IPS-18a (cell line): ENCODE measurements at regions not wholly inside any gene's neighbourhood (a gene's known extent, or its start where the extent isn't known, plus 50 kb on each side); places are given as distances from the start of the nearest gene placed in this dataset.
"Not testable (repeated sequence)": the region's sequence is repeated elsewhere in the genome, so short reads cannot be mapped to it uniquely, and the experiment has no call there.

Experiments used
- H3K27ac ChIP-seq: one replicate; pipeline ENCODE4 v1.5.1; 2013; ENCODE audit warnings: low read length
- H3K27me3 ChIP-seq: one replicate; pipeline ENCODE4 v1.6.1; 2013; ENCODE audit warnings: mild to moderate bottlenecking, low read length; ENCODE audit not compliant: control insufficient read depth, insufficient read depth
- H3K36me3 ChIP-seq: one replicate; pipeline ENCODE4 v1.6.1; 2013; ENCODE audit warnings: low read depth, low read length; ENCODE audit not compliant: control insufficient read depth
- H3K4me1 ChIP-seq: one replicate; pipeline ENCODE4 v1.6.1; 2013; ENCODE audit warnings: low read depth, low read length; ENCODE audit not compliant: control insufficient read depth
- H3K4me3 ChIP-seq: one replicate; pipeline ENCODE4 v1.5.1; 2013; ENCODE audit warnings: low read length
- H3K9ac ChIP-seq: one replicate; pipeline ENCODE4 v1.6.1; 2013; ENCODE audit warnings: mild to moderate bottlenecking, low read length, moderate library complexity
- H3K9me3 ChIP-seq: one replicate; pipeline ENCODE4 v1.6.1; 2013; ENCODE audit warnings: low read depth, low read length; ENCODE audit not compliant: control insufficient read depth

DNA sequence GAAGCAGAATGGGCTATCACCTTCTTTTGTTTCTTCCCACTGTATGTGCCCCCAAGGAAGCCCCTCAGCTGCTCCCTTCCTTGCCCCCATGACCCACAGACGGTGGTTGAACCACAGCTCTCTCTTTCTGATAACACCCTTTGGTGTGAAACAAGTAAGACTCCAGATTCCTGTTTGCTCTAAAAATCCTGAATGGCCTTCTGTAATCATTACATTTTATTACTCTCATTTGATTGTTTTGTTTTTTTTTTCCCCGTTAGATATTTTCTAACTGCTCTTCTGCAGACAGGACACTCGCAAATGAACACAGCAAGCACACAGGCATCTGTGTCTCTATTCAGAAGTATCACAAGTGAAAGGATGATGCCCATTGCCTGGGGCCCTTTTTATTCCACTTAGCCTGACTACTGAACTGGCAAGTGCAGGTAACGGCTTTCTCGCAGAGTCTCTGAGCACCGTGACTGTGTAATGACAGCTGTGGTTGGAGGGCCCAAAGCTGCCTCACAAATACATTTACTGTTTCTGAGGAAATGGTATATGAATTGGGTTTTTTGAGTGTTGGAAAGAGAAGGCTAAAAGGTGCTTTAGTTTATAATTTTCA is 59.3 kb downstream of the OXGR1 start:
- Histone ChIP-seq H3K27ac (no peak overlapping the region), H3K9me3 (no peaks in the 10 kb centered on the region), H3K4me1 (no peaks in the 10 kb centered on the region), H3K27me3 (no peaks in the 10 kb centered on the region), H3K4me3 (no peak overlapping the region), H3K36me3 (no peaks in the 10 kb centered on the region), H3K9ac (no peak overlapping the region)

DNA sequence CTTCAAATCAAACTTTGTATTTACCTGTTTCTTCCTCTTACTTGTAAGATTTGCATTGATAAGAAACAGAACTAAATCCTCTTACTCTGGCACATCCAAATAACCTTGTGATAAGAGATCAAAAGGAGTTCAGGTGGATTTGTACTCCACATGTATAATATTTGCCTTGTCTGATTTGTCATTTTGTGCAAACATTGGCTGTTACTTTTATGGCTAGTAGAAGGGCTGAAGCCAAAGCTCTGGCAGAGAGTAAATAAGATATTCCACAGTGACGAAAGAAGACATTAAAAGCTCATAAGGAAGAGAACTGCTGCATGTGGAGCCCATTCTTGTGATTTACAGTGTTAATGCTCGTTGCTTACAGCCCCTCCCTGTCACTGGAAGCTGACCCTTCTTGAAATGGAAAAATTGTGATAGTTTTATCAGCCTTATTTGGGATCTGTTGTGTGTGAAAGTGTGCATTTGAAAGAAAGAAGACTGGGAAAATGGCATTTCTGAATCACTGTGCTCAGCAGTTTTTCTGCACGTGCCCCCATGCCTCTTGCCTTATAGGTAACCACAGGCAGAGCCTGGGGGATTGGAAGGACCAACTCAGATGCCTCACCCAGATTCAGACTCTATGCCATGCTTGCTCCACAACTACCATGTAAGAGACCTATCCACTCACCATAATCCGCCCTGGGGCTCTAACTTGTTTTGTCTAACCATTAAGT is 68.2 kb downstream of the OXGR1 start:
- no peaks in the 10 kb centered on the region for H3K9me3 ChIP-seq
- no peaks in the 10 kb centered on the region for H3K36me3 ChIP-seq
- H3K27ac ChIP-seq: no peak overlapping the region
- no peaks in the 10 kb centered on the region for H3K27me3 ChIP-seq
- H3K9ac ChIP-seq: no peak overlapping the region
- no peaks in the 10 kb centered on the region for H3K4me1 ChIP-seq
- no peak overlapping the region for H3K4me3 ChIP-seq

DNA sequence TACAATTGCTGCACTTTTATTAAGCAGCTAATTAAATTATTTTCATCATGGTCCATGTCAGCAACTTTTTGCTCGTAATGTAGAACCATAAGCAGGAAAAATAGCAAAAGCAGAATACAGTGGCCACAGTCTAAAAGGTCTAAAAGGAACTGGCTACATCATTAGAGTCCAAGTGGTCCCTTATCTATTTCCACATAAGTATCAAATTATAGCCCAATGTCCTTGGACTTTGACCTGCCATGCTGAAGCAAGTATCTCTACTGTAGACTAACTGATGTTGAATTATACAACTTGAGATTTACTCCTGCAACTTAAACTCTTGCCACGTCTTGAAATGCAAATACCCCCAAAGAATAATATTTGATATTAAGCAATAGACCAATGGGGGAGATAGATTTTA is 68.8 kb downstream of the OXGR1 start:
- H3K27me3 ChIP-seq: no peaks in the 10 kb centered on the region
- H3K9me3 ChIP-seq: no peaks in the 10 kb centered on the region

DNA sequence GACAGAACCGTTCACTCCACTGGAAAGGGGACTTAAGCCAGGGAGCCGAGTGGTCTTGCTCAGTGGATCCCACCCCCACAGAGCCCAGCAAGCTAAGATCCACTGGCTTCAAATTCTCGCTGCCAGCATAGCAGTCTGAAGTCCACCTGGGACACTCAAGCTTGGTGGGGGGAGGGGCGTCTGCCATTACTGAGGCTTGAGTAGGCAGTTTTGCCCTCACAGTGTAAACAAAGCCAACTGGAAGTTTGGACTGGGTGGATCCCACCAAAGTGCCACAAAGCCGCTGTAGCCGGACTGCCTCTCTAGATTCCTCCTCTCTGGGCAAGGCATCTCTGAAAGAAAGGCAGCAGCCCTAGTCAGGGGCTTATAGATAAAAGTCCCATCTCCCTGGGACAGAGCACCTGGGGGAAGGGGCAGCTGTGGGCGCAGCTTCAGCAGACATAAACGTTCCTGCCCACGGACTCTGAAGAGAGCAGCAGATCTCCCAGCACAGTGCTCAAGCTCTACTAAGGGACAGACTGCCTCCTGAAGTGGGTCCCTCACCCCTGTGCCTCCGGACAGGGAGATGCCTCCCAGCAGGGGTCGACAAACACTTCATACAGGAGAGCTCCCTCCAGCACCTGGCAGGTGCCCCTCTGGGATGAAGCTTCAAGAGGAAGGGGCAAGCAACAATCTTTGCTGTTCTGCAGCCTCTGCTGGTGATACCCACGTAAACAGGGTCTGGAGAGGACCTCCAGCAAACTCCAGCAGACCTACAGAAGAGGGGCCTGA is 75.2 kb downstream of the OXGR1 start:
- H3K36me3 ChIP-seq, H3K9me3 ChIP-seq, H3K4me3 ChIP-seq, H3K4me1 ChIP-seq, H3K9ac ChIP-seq, H3K27me3 ChIP-seq, H3K27ac ChIP-seq: not testable (repeated sequence)

More for the DNA sequence above, 68.8 kb downstream of the OXGR1 start:
- Histone ChIP-seq H3K9ac (no peak overlapping the region), H3K4me3 (no peak overlapping the region), H3K36me3 (no peaks in the 10 kb centered on the region), H3K4me1 (no peaks in the 10 kb centered on the region), H3K27ac (no peak overlapping the region)

DNA sequence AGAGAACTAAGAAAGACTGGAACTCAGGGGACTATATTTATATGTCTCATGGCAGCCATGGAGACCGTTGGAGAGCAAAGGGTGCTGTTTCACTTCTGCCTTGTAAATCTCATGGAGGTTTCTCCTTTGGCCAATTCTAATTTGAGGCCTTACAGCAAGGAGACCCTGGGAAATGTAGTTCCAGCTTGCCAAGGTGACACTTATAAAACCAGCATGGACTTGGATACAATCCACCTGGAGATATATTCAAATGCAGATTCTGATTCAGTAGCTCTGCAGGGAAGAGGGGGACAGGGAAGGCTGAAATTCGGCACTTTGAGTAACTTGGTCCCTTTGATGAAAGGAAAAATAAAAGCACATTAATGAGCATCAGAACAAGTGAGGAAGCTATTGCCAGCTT is 90.0 kb downstream of the OXGR1 start:
- no peak overlapping the region for H3K4me3 ChIP-seq
- H3K27me3 ChIP-seq: no peaks in the 10 kb centered on the region
- H3K9me3 ChIP-seq: no peaks in the 10 kb centered on the region
- no peaks in the 10 kb centered on the region for H3K36me3 ChIP-seq
- no peak overlapping the region for H3K27ac ChIP-seq
- peaks cover 20% of the 10 kb centered on the region for H3K4me1 ChIP-seq
- no peak overlapping the region for H3K9ac ChIP-seq

DNA sequence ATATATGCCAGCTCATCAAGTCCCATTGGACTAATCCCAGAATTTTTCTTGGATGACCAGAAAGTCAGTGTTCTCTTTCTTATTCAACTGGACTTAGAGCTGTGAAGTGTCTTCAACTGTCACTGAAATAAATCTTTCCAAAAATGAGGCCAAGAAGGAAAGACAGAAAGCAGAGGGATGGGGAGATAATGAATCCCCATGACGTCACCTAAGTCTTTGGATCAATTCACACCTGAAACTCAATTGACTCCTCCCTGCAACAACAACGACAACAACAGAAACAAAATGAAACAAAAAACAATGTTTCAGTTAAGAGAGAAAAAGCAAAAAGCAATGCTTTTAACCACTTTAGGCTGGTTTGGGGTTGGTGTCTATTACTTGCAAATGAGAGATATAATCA is 91.2 kb downstream of the OXGR1 start:
- peaks cover 31% of the 10 kb centered on the region for H3K4me1 ChIP-seq
- no peak overlapping the region for H3K9ac ChIP-seq
- no peaks in the 10 kb centered on the region for H3K36me3 ChIP-seq
- H3K27ac ChIP-seq: no peak overlapping the region
- no peaks in the 10 kb centered on the region for H3K27me3 ChIP-seq
- H3K4me3 ChIP-seq: no peak overlapping the region
- no peaks in the 10 kb centered on the region for H3K9me3 ChIP-seq

DNA sequence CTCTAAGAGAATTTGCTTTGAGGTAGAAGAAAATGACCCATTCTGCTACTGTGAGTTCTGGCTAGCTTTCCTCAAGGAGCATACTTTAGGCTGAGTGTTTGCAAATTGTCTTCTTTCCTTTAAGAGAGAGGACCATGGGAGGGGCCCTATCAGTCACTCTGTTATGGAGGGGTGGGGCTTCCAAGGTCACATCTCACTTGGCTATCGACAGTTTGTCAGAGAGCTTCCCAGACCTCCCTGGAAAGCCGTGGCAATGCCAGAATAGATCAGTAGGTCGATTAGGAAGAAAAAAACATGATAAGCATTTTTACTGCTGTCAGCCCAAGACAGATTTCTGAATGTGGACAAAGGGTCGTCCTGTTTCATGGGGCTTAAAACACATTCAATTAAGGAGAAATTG is 93.3 kb downstream of the OXGR1 start:
- no peaks in the 10 kb centered on the region for H3K9me3 ChIP-seq
- H3K27me3 ChIP-seq: no peaks in the 10 kb centered on the region
- no peak overlapping the region for H3K27ac ChIP-seq
- no peaks in the 10 kb centered on the region for H3K36me3 ChIP-seq
- H3K9ac ChIP-seq: no peak overlapping the region
- no peak overlapping the region for H3K4me3 ChIP-seq
- H3K4me1 ChIP-seq: peaks cover 31% of the 10 kb centered on the region

DNA sequence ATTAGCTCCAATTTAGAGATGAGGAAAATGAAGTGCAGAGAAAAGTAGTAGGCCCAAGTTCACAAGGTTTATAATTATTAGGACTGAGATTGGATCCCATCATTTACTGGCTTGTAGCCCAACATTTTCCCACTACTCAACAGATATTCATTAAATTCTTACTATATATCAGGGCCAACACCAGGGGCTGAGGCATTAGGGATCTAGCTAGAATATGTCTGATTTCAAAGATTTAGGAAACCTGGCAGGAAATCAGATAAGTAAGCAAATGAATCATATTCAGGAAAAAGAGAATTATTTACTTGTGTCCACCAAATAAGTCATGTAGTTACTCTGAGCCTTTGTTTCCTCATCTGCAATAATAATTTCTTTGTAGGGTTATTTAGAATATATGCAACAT is 94.3 kb downstream of the OXGR1 start:
- H3K27ac ChIP-seq: no peak overlapping the region
- no peaks in the 10 kb centered on the region for H3K36me3 ChIP-seq
- H3K4me1 ChIP-seq: peaks cover 31% of the 10 kb centered on the region
- H3K4me3 ChIP-seq: no peak overlapping the region
- H3K9me3 ChIP-seq: no peaks in the 10 kb centered on the region
- H3K9ac ChIP-seq: no peak overlapping the region
- H3K27me3 ChIP-seq: no peaks in the 10 kb centered on the region

DNA sequence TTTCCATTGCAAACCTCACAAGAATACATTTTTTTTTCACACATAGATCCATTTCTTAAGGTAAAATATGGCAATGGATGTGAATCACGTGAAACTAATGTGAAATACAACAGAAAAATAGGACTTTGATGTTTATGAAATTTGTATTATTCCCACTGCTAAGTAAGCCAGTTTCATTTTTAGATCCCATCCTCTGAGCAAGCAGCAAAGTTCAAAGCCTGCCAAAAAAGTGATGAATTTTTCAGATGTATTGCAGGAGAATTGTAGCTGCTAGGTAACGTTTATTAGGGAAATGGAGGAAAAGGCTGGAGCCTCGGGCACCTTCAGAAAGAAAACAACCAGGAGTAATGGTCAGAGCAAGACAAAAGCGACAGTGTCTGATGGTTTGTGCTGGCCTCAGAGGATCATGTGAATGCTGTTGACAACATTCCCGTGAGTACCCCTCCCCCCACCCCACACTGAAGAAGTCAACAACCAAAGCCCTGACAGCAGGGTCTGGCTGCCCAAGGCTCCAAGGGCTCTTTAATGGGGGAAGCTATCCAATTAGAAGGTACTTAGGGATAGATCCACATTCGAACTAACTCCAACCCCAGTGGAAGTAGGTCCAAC is 95.5 kb downstream of the OXGR1 start:
- Histone ChIP-seq H3K4me3 (peak overlapping the region; percentile 13), H3K9me3 (no peaks in the 10 kb centered on the region), H3K9ac (no peak overlapping the region), H3K36me3 (no peaks in the 10 kb centered on the region), H3K27me3 (no peaks in the 10 kb centered on the region), H3K27ac (no peak overlapping the region), H3K4me1 (peaks cover 19% of the 10 kb centered on the region)

DNA sequence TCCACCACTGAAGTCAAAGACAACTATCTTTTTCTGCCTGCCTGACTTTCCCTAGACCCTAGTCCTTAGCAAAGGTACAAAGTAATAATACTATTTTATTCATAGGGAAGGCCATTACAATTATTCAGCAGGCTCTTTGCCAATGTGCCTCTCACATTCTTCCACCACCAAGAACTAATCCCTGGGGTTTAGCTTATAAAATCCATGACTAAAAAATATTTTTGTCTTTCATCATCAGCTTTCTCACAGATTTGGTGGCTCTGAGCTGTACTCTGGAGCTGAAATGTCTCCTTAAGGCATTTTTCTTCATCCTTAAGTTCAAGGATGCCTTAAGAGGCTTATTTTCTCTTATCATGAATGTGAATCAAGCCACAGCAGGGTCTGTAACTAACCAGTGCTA is 96.1 kb downstream of the OXGR1 start:
- Histone ChIP-seq H3K4me3 (no peak overlapping the region), H3K4me1 (peaks cover 19% of the 10 kb centered on the region), H3K27ac (no peak overlapping the region), H3K27me3 (no peaks in the 10 kb centered on the region), H3K9me3 (no peaks in the 10 kb centered on the region), H3K9ac (no peak overlapping the region), H3K36me3 (no peaks in the 10 kb centered on the region)
